ENCODE measurements at regions not wholly inside any gene's neighbourhood (a gene's known extent, or its start where the extent isn't known, plus 50 kb on each side); places are given as distances from the start of the nearest gene placed in this dataset.
"Not testable (repeated sequence)": the region's sequence is repeated elsewhere in the genome, so short reads cannot be mapped to it uniquely, and the experiment has no call there.

DNA sequence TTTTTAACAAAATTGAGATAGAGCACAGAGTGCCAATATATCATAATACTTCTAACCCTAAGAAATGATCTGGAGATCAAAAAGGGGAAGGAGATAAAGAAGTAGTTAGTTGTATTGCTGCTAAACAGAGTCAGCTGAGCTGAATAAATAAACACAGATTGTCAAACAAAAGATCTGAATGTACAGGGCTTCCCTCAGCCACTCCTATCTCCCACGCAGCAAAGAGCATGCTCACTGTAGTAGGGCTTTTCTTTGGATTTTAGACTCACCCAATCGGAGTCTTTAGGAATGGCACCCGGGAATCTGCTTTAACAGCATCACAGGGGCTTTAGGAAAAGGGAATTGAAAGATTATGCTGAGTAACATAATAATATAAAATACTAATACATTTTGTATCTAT is 222.2 kb upstream of the STXBP5 start:
- no peak for DNase-seq (ENCODE audit: low read depth in 2 of 3, low spot score in 1 of 3)

DNA sequence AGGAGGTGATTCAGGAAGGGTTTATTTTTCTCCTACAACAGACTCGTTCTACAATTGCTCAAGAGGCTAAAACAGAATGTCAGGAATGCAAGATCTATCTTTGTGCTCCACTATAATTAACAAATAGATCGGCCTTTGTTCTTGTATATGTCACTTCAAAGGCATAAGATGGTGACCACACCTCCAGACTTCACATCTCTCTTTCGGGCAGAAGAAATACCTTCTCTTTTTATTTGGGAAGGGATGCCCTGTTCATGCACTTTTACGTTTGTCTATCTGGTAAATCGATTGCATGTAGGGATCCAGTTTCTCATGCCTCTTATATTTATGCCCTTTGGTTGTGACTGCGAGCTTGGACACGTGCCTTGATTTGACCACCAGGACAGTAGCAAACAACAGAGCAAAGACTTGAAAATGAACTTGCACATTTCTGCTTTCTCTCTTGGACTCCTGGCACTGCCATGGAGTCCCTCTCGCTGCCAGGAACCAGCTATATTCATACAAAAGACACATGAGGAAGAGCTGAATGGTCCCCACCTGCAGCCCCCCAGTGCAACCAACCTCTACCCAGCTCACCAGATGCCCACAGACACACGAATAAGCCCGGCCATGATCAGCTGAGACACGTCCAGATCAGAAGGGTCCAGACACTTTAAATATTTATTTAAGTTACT is 219.8 kb upstream of the STXBP5 start:
- DNase-seq (ENCODE audit: low read depth in 2 of 3, low spot score in 1 of 3): no peak

DNA sequence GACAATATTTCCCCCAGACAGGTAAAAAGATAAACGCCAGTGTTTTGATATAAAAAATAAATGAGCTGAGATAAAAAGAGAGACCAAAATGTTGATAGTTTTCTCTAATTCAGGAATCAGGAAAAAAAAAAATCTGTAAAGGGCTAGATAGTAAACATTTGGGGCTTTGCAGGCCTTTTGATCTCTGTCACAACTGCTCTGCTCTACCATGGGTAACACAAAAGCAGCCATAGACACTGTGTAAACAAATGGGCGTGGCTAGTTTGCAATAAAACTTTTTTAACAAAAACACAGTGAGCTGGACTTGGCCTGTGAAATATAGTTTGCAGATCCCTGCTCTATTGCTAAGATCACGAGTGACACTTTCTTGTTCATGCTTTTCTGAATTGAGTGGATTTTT is 219.1 kb upstream of the STXBP5 start:
- no peak for DNase-seq (ENCODE audit: low read depth in 2 of 3, low spot score in 1 of 3)

DNA sequence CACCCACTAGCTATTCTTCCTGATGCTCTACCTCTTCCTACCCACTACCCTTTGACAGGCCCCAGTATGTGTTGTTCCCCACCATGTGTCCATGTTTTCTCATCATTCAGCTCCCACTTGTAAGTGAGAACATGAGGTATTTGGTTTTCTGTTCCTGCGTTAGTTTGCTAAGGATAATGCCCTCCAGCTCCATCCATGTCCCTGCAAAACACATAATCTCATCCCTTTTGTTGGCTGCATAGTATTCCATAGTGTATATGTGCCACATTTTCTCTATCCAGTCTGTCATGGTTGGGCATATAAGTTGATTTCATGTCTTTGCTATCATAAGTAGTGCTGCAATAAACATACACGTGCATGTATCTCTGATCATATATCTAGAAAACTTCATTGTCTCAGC is 218.3 kb upstream of the STXBP5 start:
- DNase-seq (ENCODE audit: low read depth in 2 of 3, low spot score in 1 of 3): no peak

DNA sequence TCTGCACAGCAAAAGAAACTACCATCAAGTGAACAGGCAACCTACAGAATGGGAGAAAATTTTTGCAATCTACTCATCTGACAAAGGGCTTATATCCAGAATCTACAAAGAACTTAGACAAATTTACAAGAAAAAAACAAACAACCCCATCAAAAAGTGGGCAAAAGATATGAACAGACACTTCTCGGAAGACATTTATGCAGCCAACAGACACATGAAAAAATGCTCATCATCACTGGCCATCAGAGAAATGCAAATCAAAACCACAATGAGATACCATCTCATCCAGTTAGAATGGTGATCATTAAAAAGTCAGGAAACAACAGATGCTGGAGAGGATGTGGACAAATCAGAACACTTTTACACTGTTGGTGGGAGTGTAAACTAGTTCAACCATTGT is 216.3 kb upstream of the STXBP5 start:
- DNase-seq (ENCODE audit: low read depth in 2 of 3, low spot score in 1 of 3): not testable (repeated sequence)

DNA sequence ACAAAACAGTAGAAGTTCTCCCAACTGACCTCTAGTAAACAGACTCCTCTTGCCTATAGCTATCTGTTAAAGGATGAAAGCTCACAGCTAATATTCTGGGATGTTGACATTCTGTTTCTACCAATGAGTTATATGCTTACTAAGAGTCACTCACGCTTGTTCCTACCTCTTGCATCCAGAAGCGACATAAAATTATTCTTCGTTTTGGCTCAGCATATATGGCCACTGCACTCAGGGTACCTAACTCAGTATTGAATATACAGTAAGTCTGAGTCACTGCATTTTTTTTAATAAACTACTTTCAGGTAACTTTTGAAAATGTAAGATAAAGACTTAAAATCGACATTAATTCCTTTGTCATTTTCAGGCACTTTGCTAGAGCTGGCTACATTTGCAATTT is 214.4 kb upstream of the STXBP5 start:
- no peak for DNase-seq (ENCODE audit: low read depth in 2 of 3, low spot score in 1 of 3)

DNA sequence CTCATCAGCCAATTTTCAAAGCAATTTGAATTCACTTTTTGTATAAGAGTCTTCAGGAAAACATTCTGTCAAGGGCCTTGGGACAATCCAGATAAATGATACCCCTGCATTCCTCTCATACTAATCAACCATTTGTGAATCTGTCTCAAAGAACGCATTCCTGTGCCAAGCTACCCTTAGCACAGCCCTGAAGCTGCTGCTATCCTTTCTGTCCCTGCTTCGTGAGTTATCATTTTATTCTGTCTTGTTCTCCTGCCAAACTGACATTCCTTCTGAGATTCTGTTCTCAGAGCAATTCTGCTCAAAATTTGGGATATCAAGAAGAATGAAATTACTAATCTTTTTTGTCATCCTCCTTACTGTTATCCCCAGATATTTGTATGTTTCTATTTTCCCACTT is 213.9 kb upstream of the STXBP5 start:
- no peak for DNase-seq (ENCODE audit: low read depth in 2 of 3, low spot score in 1 of 3)

DNA sequence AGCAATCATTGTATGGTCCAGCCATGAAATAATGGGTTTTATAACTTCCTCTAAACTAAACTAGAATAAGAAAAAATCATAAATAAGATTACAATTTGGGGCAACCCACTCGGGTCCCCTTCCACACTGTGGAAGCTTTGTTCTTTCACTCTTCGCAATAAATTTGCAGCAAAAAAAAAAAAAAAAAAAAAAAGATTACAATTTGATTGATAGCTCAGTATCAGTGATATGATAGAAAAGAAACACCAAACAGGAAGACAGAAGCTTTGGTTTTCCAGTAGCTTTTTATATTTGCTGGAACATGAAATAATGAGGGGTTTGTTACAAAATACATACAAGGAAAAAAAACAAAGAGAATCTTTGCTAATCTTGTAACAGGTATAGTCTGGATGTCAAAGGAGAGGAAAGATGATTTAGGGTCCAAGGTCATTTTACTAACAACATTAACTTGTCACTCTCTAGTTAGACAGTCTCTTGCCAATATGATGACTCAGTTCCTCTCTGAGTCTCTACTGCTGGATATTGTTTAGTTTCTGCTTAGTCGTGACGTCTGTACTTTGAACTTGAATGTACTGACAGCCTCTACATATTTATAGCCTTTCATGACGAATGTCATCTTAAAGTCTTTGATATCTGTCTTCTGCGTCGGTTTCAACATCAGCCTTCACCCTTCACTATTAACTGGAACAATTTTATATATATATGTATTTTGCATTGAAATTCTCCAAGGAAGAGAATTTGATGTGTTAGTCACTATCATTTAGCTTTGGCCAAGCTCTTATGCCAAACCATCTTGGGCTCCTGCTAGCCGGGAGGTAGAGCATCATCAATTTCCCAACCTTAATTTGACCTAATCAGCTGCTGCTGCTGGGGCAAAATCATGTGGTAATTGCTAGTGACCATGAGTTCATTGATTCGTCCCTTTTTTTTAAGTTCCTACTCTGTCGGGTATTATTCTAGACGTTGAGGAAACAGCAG is 213.1 kb upstream of the STXBP5 start:
- DNase-seq (ENCODE audit: low read depth in 2 of 3, low spot score in 1 of 3): no peak

DNA sequence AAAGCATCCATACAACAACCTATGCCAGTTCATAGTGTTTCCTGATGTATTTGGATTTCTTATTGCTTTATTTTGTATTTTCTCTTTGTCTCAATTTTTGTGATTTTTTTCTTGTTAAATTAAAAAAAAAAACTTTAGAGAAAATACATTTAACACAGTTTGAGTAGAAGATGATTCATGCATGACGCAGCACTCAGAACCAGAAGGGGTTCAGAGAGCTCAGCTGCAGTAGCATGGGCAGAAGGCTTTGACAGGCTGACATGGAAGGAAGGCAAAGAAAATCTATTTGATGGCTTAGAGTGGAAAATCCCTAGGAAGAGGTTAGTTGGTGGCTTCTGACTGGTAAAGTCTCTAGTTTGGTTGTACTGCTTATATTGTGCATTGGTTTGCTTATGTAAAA is 207.2 kb upstream of the STXBP5 start:
- no peak for DNase-seq (ENCODE audit: low read depth in 2 of 3, low spot score in 1 of 3)

DNA sequence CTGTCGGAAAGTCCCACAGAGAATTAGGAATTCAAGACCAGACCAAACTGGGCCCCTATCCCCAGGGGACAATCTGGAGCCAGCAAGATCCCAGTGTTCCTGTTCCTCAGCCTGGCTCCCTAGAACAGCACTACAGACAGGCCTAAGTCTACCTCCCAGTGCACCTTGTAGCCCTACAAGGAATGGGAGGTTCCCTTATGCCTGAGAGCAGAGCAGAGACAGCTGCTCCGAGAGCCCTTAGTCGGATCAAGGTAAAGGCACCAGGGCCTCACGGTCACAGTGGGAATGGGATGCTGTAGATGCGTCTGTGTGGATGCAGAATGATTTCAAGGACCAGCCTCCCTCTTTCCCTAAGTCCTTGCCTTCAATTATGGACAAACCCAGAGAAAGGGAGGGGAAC is 204.5 kb upstream of the STXBP5 start:
- no peak for DNase-seq (ENCODE audit: low read depth in 2 of 3, low spot score in 1 of 3)

DNA sequence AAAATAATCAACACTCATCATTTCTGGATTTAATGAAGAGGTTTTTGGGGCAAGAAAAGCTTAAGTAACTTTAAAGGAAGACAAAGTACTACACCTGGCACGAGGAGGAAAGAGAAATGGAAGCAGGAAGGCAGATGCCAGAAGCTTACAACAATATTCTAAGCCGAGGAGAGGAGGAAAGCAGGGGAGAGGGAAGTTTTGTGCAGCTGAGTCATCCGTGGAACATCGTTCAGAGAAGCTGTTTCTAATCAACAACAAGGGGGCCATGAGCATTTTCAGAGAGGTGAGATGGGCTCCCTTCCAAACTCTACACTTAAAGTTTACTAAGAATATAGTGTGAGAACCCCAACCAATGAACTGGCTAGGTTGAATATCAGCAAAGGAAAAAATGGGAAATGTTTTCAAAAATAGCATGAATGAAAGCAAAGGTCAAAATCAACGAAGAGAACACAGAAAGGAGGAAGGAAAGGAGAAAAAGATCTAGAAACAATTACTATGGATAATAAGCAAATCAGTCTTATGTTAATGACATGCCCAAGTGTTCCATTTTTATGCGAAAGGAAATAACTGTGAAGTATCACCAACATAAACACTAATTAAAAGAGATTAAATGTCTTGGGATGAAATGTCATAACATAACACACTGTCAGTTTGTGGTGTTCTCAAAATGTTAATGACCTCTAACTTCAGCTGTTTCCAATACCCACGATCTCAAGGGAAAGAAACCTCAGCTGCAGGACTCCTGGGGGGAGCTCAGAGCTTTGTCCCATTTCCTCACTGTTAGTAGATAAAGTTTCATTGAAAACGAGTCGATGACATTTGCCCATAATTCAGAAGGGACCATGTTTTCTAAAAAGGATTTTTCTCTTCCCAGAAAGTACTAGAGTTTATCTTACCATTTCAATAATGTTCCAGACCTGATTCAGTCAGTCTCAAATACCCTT is 203.4 kb upstream of the STXBP5 start:
- DNase-seq (ENCODE audit: low read depth in 2 of 3, low spot score in 1 of 3): no peak

DNA sequence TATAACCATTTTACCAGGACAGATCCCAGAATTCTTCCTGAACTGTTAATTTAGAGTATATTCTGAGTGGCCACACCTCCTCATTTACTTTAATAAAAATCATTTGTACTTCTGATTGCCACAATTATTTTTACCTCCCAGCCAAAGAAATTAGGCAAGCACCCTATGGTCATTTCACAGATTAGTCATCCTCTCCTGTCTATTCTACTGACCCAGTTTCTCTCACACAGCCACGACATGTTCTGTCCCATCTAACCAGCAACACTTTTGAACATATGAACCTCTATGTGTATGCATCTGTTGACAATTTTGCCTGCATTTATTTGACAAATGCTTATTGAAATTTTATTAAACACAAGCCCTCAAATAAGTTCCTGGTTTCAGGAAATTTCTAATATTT is 202.6 kb upstream of the STXBP5 start:
- no peak for DNase-seq (ENCODE audit: low read depth in 2 of 3, low spot score in 1 of 3)

DNA sequence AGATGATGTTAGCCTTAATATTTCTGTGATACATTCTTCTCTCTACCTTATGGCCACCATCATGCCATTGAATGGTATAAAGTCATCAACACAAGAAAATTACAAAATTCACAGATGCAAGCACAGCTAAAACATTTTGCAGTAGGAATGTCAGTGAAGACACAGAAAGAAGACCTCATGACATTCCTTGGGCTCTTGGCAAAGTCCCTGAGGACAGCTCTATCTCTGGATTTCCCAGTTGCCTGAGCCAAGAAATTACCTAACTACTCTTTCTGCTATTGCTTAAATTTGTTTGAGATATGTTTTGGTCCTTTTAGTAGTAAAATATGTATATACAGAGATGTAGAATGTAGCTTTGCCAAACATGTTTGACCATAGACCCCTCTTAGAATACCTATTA is 201.0 kb upstream of the STXBP5 start:
- DNase-seq (ENCODE audit: low read depth in 2 of 3, low spot score in 1 of 3): no peak

DNA sequence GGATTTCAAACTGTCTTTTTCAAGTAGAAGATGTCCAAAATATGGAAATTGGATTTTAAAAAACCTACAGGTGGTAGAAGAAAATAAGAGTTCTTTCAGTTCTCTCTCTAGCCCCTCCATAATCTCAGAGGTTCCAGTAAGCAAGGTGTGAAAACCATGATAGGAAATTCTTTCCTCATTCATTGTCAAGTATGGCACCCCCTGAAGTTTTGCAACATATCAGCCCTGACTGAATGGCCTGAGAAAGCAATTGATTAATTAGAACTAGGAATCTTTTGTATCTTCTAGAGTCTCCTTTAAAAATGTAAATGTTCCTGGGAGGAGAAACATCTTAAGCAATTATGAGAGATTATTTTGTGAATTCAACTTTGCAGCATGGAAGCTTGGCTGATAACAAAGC is 198.7 kb upstream of the STXBP5 start:
- no peak for DNase-seq (ENCODE audit: low read depth in 2 of 3, low spot score in 1 of 3)

DNA sequence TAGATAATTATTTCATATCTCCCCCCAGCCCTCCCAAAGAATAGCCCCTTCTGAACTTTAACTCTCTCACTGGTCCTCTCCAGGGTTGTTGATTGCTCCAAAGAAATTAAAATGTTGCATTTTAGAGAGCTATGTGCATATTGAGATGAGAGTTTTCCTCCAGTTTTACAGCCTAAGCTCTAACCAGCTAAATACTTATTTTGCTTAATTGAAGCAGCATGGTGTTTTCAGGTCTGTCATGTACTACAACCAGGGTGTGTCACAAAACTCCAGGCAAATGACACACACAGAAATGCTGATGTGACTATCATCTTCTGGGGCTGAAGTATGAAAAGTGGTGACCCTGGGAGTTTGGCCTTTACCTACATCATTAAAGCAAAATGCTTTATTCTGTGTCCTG is 196.8 kb upstream of the STXBP5 start:
- no peak for DNase-seq (ENCODE audit: low read depth in 2 of 3, low spot score in 1 of 3)

DNA sequence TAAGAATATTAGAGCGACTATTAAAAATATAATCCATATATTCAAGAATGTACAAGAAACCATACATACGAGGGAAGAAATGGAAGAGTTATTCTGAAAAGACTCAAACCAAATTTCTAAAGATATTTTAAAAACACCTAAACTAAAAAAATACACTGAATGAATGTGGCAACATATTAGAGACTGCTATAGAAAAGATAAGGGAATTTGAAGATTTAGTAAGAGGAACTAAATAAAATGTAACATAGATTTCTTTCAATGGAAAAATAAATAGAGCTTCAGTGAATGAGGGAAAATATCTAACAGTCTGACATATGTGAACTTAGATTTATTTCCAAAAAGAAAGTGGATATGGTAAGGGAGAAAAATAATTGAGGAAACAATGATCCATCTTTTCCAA is 194.9 kb upstream of the STXBP5 start:
- no peak for DNase-seq (ENCODE audit: low read depth in 2 of 3, low spot score in 1 of 3)

DNA sequence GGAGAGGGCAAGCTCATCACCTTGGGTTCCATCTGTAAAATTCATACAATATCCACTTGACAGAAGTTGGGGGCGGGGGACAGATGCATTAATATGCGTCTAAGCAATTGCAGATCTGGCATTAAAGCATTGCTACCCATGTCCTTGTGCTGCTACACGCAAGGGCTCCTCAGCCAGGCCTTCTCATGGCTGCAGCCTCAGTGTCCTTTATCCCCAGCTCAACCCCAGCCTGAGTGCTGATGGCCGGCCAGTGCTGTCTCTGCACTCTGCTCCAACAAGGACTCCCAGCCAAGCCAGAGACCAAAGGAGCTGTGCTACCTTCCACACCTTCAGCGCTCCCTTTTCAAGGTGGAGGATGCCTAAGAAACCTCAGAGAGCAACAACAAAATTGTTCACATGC is 188.5 kb upstream of the STXBP5 start:
- no peak for DNase-seq (ENCODE audit: low read depth in 2 of 3, low spot score in 1 of 3)

DNA sequence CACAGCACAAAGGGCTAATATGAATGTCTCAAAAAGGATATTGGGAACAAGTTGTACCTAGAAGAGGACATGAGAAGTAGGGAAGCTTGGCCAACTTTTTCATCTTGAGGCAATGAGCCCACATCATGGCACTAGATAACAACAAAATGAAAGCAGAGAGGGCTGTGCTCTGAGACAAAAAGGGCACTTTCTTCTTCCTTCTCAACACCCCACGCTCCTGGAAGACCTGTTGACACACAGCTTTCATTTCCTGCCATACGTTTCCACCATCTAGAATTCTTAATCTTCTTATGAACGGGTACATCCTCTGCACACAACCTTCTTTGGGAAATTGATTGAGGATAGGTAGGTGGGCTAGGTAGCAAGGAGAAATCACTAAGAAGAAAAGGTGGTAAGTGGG is 187.8 kb upstream of the STXBP5 start:
- DNase-seq (ENCODE audit: low read depth in 2 of 3, low spot score in 1 of 3): peak in 1 of 3 donors; percentile 5

DNA sequence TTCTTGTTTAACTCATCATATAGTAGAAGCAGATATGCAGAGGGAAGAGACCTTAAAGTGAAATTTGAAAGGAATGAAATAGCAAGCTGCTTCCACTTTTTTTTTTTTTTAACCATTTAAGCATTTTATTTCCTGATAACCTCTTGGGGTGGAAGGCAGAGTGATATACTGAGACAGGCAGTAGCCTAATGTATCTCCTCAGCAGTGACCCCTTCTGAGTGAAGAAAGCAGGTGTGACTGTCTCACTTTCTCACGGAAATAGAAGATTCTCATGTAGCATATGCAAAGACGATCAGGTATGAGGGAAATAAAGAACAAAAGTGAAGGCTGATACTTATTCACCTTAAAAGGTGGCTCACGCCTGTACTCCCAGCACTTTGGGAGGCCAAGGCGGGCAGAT is 187.1 kb upstream of the STXBP5 start:
- DNase-seq (ENCODE audit: low read depth in 2 of 3, low spot score in 1 of 3): no peak

DNA sequence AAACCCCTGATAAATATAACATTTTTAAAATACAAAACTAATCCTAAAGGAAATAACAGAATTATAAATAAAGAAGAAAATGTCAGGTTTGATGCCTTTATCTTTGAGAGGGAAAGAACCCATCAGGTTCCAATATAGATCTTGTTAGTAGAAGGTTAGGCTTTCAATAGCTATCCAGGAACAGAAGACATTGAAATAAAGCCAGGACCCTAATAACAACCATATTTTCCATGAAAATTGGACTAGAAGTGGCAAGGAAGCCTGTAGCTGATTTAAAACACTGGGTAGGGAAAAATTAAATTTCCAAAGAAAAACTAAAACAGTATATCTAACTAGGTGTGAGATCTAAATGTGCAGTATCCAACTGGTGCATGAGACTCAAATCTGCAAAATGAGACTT is 185.2 kb upstream of the STXBP5 start:
- no peak for DNase-seq (ENCODE audit: low read depth in 2 of 3, low spot score in 1 of 3)

DNA sequence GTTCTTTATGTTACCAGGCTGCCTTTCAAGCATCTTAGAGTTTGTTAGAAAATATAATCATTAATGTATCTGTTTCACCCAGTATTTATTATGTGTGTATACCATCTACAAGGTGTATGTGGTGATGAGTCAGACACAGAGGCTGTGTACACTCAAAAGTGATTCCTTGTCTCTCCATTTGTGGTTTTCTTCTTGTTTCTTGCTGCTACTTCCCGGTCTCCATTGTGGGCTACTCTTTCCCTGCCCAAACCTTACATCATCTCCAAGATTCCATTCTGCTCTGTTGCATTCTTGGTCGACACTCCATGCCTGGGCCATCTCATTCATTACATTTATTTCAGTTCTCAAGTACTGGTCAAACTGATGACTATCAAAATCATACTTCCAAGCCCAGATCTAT is 182.2 kb upstream of the STXBP5 start:
- no peak for DNase-seq (ENCODE audit: low read depth in 2 of 3, low spot score in 1 of 3)

DNA sequence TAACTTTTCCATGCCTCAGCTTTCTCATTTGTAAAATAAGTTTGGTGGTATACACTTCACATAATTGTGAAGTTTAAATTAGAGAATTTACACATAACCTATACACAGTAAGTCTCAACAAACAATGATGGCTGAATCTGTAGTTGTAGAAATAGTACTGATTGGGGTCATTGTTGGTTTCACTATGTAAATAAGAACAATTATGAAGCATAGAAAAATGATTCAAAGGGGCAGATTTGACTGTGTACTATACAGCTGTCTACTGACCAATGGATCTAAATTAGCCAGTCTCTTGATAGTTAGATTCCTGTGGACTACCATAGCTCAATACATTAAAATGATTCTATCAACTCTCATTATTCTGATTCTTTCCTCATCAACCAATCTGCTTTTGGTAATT is 181.1 kb upstream of the STXBP5 start:
- DNase-seq (ENCODE audit: low read depth in 2 of 3, low spot score in 1 of 3): no peak

Data from stimulated activated CD4-positive, alpha-beta T cell treated with anti-CD3 and anti-CD28 coated beads, Interleukin-12 subunit alpha, Interleukin-12 subunit beta, amount 100 ng/mL, for 48 hours (primary cell).